ENCODE measurements at regions not wholly inside any gene's neighbourhood (a gene's known extent, or its start where the extent isn't known, plus 50 kb on each side); places are given as distances from the start of the nearest gene placed in this dataset.

DNA sequence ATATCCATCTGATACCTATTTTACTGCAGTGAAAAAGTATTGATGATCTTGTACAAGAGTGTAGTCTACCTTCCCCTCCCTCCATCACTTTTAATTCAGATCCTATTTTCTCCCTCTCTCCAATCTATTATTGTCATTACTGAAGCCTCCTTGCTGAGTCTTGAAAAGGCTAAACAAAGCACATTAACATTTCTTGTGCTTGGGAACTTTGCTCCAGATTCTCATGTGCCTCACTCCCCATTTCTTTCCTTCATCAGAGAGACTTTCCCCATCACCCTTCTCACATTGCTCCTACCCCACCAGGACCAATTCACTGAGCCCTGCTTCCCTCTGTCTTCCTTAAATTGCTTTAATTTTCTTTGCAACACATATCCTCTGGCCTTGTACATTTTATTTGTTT, 736.2 kb upstream of the GCFC2 start:
- Histone ChIP-seq H3K9me3 (ENCODE audit: control insufficient read depth, insufficient read depth, low read length) (peaks cover 3% of the 10 kb centered on the region; the same call in 1 of the 2 replicates), H3K4me2 (ENCODE audit: low read length) (no peak overlapping the region), H3K79me2 (ENCODE audit: control insufficient read depth, low read length) (no peaks in the 10 kb centered on the region), H3K36me3 (ENCODE audit: control insufficient read depth, low read length) (no peaks in the 10 kb centered on the region), H3K4me1 (ENCODE audit: control insufficient read depth, low read length) (peaks cover 11% of the 10 kb centered on the region), H3K9me2 (replicated peaks; ENCODE audit: control insufficient read depth, low read length) (0 out of 2 replicates have a peak, but pooled peaks cover 3% of the 10 kb centered on the region), H3K4me3 (ENCODE audit: low read length) (no peak overlapping the region), H4K20me1 (ENCODE audit: control insufficient read depth, insufficient read depth, low read depth, low read length) (no peaks in the 10 kb centered on the region), H3K27me3 (ENCODE audit: control insufficient read depth, low read length) (no peaks in the 10 kb centered on the region), H3K27ac (ENCODE audit: low read depth, low read length) (no peak overlapping the region), H3F3A (ENCODE audit: control insufficient read depth, insufficient read depth) (no peaks in the 10 kb centered on the region)
- TF ChIP-seq CTCF (IDR thresholded peaks at IDR 0.05; ENCODE audit: low read depth, low read length, poor library complexity, severe bottlenecking) (no peak), EZH2phosphoT487 (IDR thresholded peaks at IDR 0.05; ENCODE audit: borderline replicate concordance, low read length) (no peak)

- H3K27me3 ChIP-seq (ENCODE audit: control insufficient read depth, low read length): no peaks in the 10 kb centered on the region
- peaks cover 3% of the 10 kb centered on the region; the same call in 1 of the 2 replicates for H3K9me3 ChIP-seq (ENCODE audit: control insufficient read depth, insufficient read depth, low read length)
- H3K9me2 ChIP-seq (replicated peaks; ENCODE audit: control insufficient read depth, low read length): 0 out of 2 replicates have a peak, but pooled peaks cover 3% of the 10 kb centered on the region
- H3K4me1 ChIP-seq (ENCODE audit: control insufficient read depth, low read length): peaks cover 11% of the 10 kb centered on the region
- no peak for TF ChIP-seq EZH2phosphoT487 (IDR thresholded peaks at IDR 0.05; ENCODE audit: borderline replicate concordance, low read length)
- TF ChIP-seq CTCF (IDR thresholded peaks at IDR 0.05; ENCODE audit: low read depth, low read length, poor library complexity, severe bottlenecking): no peak
- H3K4me2 ChIP-seq (ENCODE audit: low read length): no peak overlapping the region
- no peaks in the 10 kb centered on the region for H3K79me2 ChIP-seq (ENCODE audit: control insufficient read depth, low read length)
- no peaks in the 10 kb centered on the region for H3F3A ChIP-seq (ENCODE audit: control insufficient read depth, insufficient read depth)
- H3K36me3 ChIP-seq (ENCODE audit: control insufficient read depth, low read length): no peaks in the 10 kb centered on the region
- H3K4me3 ChIP-seq (ENCODE audit: low read length): no peak overlapping the region
- no peak overlapping the region for H3K27ac ChIP-seq (ENCODE audit: low read depth, low read length)
- H4K20me1 ChIP-seq (ENCODE audit: control insufficient read depth, insufficient read depth, low read depth, low read length): no peaks in the 10 kb centered on the region
These were observed 735.2 kb upstream of the GCFC2 start for GRCh38 chr2:76445880-76446279.

GRCh38 chr2:76444732-76445131, 734.0 kb upstream of the GCFC2 start:
- no peaks in the 10 kb centered on the region for H3F3A ChIP-seq (ENCODE audit: control insufficient read depth, insufficient read depth)
- peaks cover 3% of the 10 kb centered on the region; the same call in 1 of the 2 replicates for H3K9me3 ChIP-seq (ENCODE audit: control insufficient read depth, insufficient read depth, low read length)
- H3K36me3 ChIP-seq (ENCODE audit: control insufficient read depth, low read length): no peaks in the 10 kb centered on the region
- peaks cover 11% of the 10 kb centered on the region for H3K4me1 ChIP-seq (ENCODE audit: control insufficient read depth, low read length)
- no peak overlapping the region for H3K4me2 ChIP-seq (ENCODE audit: low read length)
- H3K4me3 ChIP-seq (ENCODE audit: low read length): no peak overlapping the region
- no peaks in the 10 kb centered on the region for H3K27me3 ChIP-seq (ENCODE audit: control insufficient read depth, low read length)
- H4K20me1 ChIP-seq (ENCODE audit: control insufficient read depth, insufficient read depth, low read depth, low read length): no peaks in the 10 kb centered on the region
- TF ChIP-seq EZH2phosphoT487 (IDR thresholded peaks at IDR 0.05; ENCODE audit: borderline replicate concordance, low read length) (no peak), CTCF (IDR thresholded peaks at IDR 0.05; ENCODE audit: low read depth, low read length, poor library complexity, severe bottlenecking) (no peak)
- no peaks in the 10 kb centered on the region for H3K9me2 ChIP-seq (replicated peaks; ENCODE audit: control insufficient read depth, low read length)
- no peaks in the 10 kb centered on the region for H3K79me2 ChIP-seq (ENCODE audit: control insufficient read depth, low read length)
- no peak overlapping the region for H3K27ac ChIP-seq (ENCODE audit: low read depth, low read length)
